Caco-2 (cell line): ENCODE measurements at regions not wholly inside any gene's neighbourhood (a gene's known extent, or its start where the extent isn't known, plus 50 kb on each side); places are given as distances from the start of the nearest gene placed in this dataset.

Experiments used
- BruUV-seq: library from RNA; stranded (reverse); fragments of 400-500 nt; replicated peaks from 2 replicates; lab custom pipeline; 2021; lab: Mats Ljungman, UMichigan
- CTCF ChIA-PET: fragments of 300-600 bp; sonication (Branson Sonifier 250); formaldehyde crosslinking; loops from one replicate; lab custom pipeline; 2022; ENCODE audit warnings: antibody characterized with exemption; lab: Charles Lee
- POLR2A ChIA-PET: fragments of 300-600 bp; sonication (Branson Sonifier 250); formaldehyde crosslinking; loops from one replicate; lab custom pipeline; 2022; ENCODE audit warnings: antibody characterized with exemption; lab: Charles Lee
- DNase-seq, 2 experiments: peaks; one replicate each; pipeline versions ENCODE4 v3.0.0 to v3.0.0-alpha.2; 2020 to 2022
- H3K27me3 ChIP-seq: replicated peaks from 2 replicates; pipeline ENCODE4 v1.6.0; 2011; ENCODE audit warnings: low read length; ENCODE audit not compliant: control insufficient read depth, insufficient read depth
- H3K36me3 ChIP-seq: 2 replicates; pipeline ENCODE4 v1.5.1; 2011; ENCODE audit warnings: low read length; ENCODE audit not compliant: control insufficient read depth, insufficient read depth
- H3K4me1 ChIP-seq: fragments of 250-450 bp; sonication (Bioruptor Pico); 2 replicates; pipeline ENCODE4 v1.5.1; 2020; ENCODE audit warnings: mild to moderate bottlenecking
- H3K4me3 ChIP-seq: 2 replicates; pipeline ENCODE4 v1.5.1; 2011; ENCODE audit warnings: low read depth, mild to moderate bottlenecking, control low read depth, low read length
- H3K9me3 ChIP-seq: fragments of 250-450 bp; sonication (Bioruptor Pico); 2 replicates; pipeline ENCODE4 v1.5.1; 2020; ENCODE audit warnings: mild to moderate bottlenecking, moderate library complexity
- H3K27ac Mint-ChIP-seq: one replicate; pipeline ENCODE4 v1.8.0; 2022; ENCODE audit warnings: mixed read lengths; ENCODE audit not compliant: unreplicated experiment
- H3K27me3 Mint-ChIP-seq: one replicate; pipeline ENCODE4 v1.8.0; 2022; ENCODE audit warnings: mixed read lengths; ENCODE audit not compliant: insufficient read depth, unreplicated experiment
- H3K36me3 Mint-ChIP-seq: one replicate; pipeline ENCODE4 v1.8.0; 2022; ENCODE audit warnings: mild to moderate bottlenecking, mixed read lengths; ENCODE audit not compliant: insufficient read depth, unreplicated experiment
- H3K4me1 Mint-ChIP-seq: one replicate; pipeline ENCODE4 v1.8.0; 2022; ENCODE audit warnings: low read depth, mixed read lengths; ENCODE audit not compliant: unreplicated experiment
- H3K4me3 Mint-ChIP-seq: one replicate; pipeline ENCODE4 v1.8.0; 2022; ENCODE audit warnings: mild to moderate bottlenecking, moderate library complexity, mixed read lengths; ENCODE audit not compliant: unreplicated experiment
- H3K9me3 Mint-ChIP-seq: one replicate; pipeline ENCODE4 v1.8.0; 2022; ENCODE audit warnings: mixed read lengths; ENCODE audit not compliant: unreplicated experiment
- CTCF ChIP-seq, 2 experiments: fragments of 200-600 bp in 1 of 2; IDR thresholded peaks; 1 replicate in 1 of 2; 2 replicates in 1 of 2; pipeline versions ENCODE4 v1.5.1 to v1.8.0; 2011 to 2022; ENCODE audit warnings: antibody characterized with exemption in 1 of 2, control low read depth in 1 of 2, inconsistent platforms in 1 of 2, low read depth in 1 of 2, low read length in 1 of 2, mild to moderate bottlenecking in 1 of 2, moderate library complexity in 1 of 2; ENCODE audit not compliant: insufficient read depth in 1 of 2, severe bottlenecking in 1 of 2, unreplicated experiment in 1 of 2
- intact Hi-C: fragments of 100-400 bp; cut with micrococcal nuclease; formaldehyde crosslinking; loops from one replicate; pipeline ENCODE4 v1.10.0; 2022; ENCODE audit not compliant: unreplicated experiment

- no peaks in the 10 kb centered on the region for H3K27me3 ChIP-seq
- no peak overlapping the region for H3K4me3 Mint-ChIP-seq
- H3K27ac Mint-ChIP-seq: no peak overlapping the region
- CTCF ChIA-PET: no interaction called here
- H3K9me3 ChIP-seq: no peaks in the 10 kb centered on the region
- POLR2A ChIA-PET: no interaction called here
- no peaks in the 10 kb centered on the region for H3K9me3 Mint-ChIP-seq
- no peak overlapping the region for H3K4me3 ChIP-seq
- BruUV-seq: no TSS peak
- no peaks in the 10 kb centered on the region for H3K36me3 ChIP-seq
- no peaks in the 10 kb centered on the region for H3K4me1 Mint-ChIP-seq
- H3K27me3 Mint-ChIP-seq: no peaks in the 10 kb centered on the region
- H3K36me3 Mint-ChIP-seq: no peaks in the 10 kb centered on the region
- DNase-seq: no peak
- intact Hi-C loops: no loop called here
- no peaks in the 10 kb centered on the region for H3K4me1 ChIP-seq
- TF ChIP-seq CTCF (IDR thresholded peaks at IDR 0.05; ENCODE audit: insufficient read depth in 1 of 2, low read depth in 1 of 2, low read length in 1 of 2, severe bottlenecking in 1 of 2, unreplicated experiment in 1 of 2): no peak
Observed at GRCh38 chr4:163757219-163757618, 262.7 kb downstream of the TMA16 start.

DNA sequence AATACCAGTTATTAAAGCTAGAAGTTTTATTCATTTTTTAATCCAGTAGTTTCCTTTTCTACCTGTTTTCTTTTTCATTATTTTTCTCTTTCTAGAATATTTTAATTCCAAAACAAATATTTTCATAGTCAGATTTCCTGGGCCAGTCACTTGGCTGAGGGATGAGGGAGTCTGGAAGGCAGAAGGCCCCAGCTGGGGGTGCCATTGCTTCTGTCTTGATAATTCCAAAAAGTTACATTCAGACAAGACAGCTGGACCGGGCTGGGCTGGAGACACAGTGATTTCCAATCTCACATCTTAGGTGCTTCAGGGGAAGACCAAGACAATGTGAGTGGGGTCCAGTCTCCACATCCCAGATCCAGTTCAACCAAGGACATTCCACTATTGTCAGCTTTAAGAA, 263.5 kb downstream of the TMA16 start:
- ChIA-PET POLR2A (no interaction called here), CTCF (no interaction called here)
- no peak overlapping the region for H3K4me3 ChIP-seq
- Mint-ChIP-seq H3K4me3 (no peak overlapping the region), H3K27ac (no peak overlapping the region), H3K27me3 (no peaks in the 10 kb centered on the region), H3K4me1 (no peaks in the 10 kb centered on the region), H3K36me3 (no peaks in the 10 kb centered on the region), H3K9me3 (no peaks in the 10 kb centered on the region)
- H3K36me3 ChIP-seq: no peaks in the 10 kb centered on the region
- H3K4me1 ChIP-seq: no peaks in the 10 kb centered on the region
- TF ChIP-seq CTCF (IDR thresholded peaks at IDR 0.05; ENCODE audit: insufficient read depth in 1 of 2, low read depth in 1 of 2, low read length in 1 of 2, severe bottlenecking in 1 of 2, unreplicated experiment in 1 of 2): no peak
- no TSS peak for BruUV-seq
- DNase-seq: no peak
- H3K27me3 ChIP-seq: no peaks in the 10 kb centered on the region
- intact Hi-C loops: no loop called here
- H3K9me3 ChIP-seq: no peaks in the 10 kb centered on the region

DNA sequence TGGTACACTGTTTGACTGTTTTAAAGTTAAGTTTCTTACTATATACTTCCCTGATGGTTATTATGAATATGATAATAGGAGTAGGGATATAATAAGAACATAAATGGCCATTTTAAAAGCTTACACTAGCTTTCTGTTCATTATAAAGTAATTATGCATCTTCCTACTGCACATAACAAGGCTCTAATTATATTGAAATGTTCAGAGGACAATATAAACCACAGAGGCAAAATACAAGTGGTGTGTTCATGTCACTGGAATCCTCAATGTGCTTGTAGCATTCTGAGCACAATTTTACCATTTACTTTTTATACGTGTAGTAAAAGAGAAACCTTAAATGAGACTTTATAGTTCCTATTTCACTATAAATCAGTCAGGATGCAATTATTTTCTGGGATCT, 268.3 kb downstream of the TMA16 start:
- no peak overlapping the region for H3K27ac Mint-ChIP-seq

More for the DNA sequence above, 268.3 kb downstream of the TMA16 start:
- ChIA-PET CTCF (no interaction called here), POLR2A (no interaction called here)
- H3K4me3 ChIP-seq: no peak overlapping the region
- BruUV-seq: no TSS peak
- H3K36me3 Mint-ChIP-seq: no peaks in the 10 kb centered on the region
- no peaks in the 10 kb centered on the region for H3K27me3 Mint-ChIP-seq
- TF ChIP-seq CTCF (IDR thresholded peaks at IDR 0.05; ENCODE audit: insufficient read depth in 1 of 2, low read depth in 1 of 2, low read length in 1 of 2, severe bottlenecking in 1 of 2, unreplicated experiment in 1 of 2): no peak
- no peaks in the 10 kb centered on the region for H3K36me3 ChIP-seq
- DNase-seq: no peak
- no peaks in the 10 kb centered on the region for H3K27me3 ChIP-seq
- no peaks in the 10 kb centered on the region for H3K9me3 ChIP-seq
- intact Hi-C loops: no loop called here
- no peaks in the 10 kb centered on the region for H3K9me3 Mint-ChIP-seq
- no peak overlapping the region for H3K4me3 Mint-ChIP-seq
- no peaks in the 10 kb centered on the region for H3K4me1 Mint-ChIP-seq
- no peaks in the 10 kb centered on the region for H3K4me1 ChIP-seq
